CD4-positive, alpha-beta T cell treated with Interleukin-4 for 1 hour (primary cell): ENCODE measurements at regions not wholly inside any gene's neighbourhood (a gene's known extent, or its start where the extent isn't known, plus 50 kb on each side); places are given as distances from the start of the nearest gene placed in this dataset.
"Not testable (repeated sequence)": the region's sequence is repeated elsewhere in the genome, so short reads cannot be mapped to it uniquely, and the experiment has no call there.

Experiments used
- DNase-seq, 2 donors: peaks; one replicate each; pipeline ENCODE4 v3.0.0-alpha.2; 2020 to 2022

GRCh38 chr14:105943973-105944602, 417.7 kb downstream of the TMEM121 start:
- no peak for DNase-seq

- peak; percentile 72 for DNase-seq
These were observed 418.5 kb downstream of the TMEM121 start for GRCh38 chr14:105944632-105945610.

GRCh38 chr14:105945896-105946295, 419.5 kb downstream of the TMEM121 start:
- DNase-seq, result peak in 1 of 2 donors; percentile 31

- no peak for DNase-seq
These were observed 421.2 kb downstream of the TMEM121 start for GRCh38 chr14:105947599-105947998.

GRCh38 chr14:105948955-105949354, 422.6 kb downstream of the TMEM121 start:
- DNase-seq, result peak; percentile 17 to 38

- DNase-seq, result not testable (repeated sequence)
These were observed 424.0 kb downstream of the TMEM121 start for GRCh38 chr14:105950364-105950892.

GRCh38 chr14:105951399-105951798, 425.0 kb downstream of the TMEM121 start:
- DNase-seq, result no peak

- no peak for DNase-seq
These were observed 425.8 kb downstream of the TMEM121 start for GRCh38 chr14:105952222-105952621.

- no peak for DNase-seq
These were observed 426.4 kb downstream of the TMEM121 start for GRCh38 chr14:105952826-105953225.

- not testable (repeated sequence) for DNase-seq
These were observed 435.2 kb downstream of the TMEM121 start for GRCh38 chr14:105961625-105962024.

- DNase-seq, result no peak
These were observed 436.1 kb downstream of the TMEM121 start for GRCh38 chr14:105962532-105962931.

GRCh38 chr14:105968291-105968690, 441.9 kb downstream of the TMEM121 start:
- DNase-seq, result no peak

- not testable (repeated sequence) for DNase-seq
These were observed 442.6 kb downstream of the TMEM121 start for GRCh38 chr14:105969026-105969425.

GRCh38 chr14:105970821-105971220, 444.4 kb downstream of the TMEM121 start:
- DNase-seq, result not testable (repeated sequence)

- DNase-seq, result no peak
These were observed 445.5 kb downstream of the TMEM121 start for GRCh38 chr14:105971593-105972500.

- DNase-seq, result peak; percentile 65 to 69
These were observed 448.5 kb downstream of the TMEM121 start for GRCh38 chr14:105974902-105975301.

- DNase-seq, result no peak
These were observed 452.4 kb downstream of the TMEM121 start for GRCh38 chr14:105978618-105979295.

GRCh38 chr14:105979446-105979845, 453.1 kb downstream of the TMEM121 start:
- DNase-seq, result no peak

GRCh38 chr14:105980224-105980623, 453.8 kb downstream of the TMEM121 start:
- no peak for DNase-seq

- peak; percentile 73 to 75 for DNase-seq
These were observed 455.3 kb downstream of the TMEM121 start for GRCh38 chr14:105981517-105982302.

GRCh38 chr14:105982664-105983063, 456.3 kb downstream of the TMEM121 start:
- no peak for DNase-seq
